ENCODE measurements at regions not wholly inside any gene's neighbourhood (a gene's known extent, or its start where the extent isn't known, plus 50 kb on each side); places are given as distances from the start of the nearest gene placed in this dataset.
"Not testable (repeated sequence)": the region's sequence is repeated elsewhere in the genome, so short reads cannot be mapped to it uniquely, and the experiment has no call there.

DNA sequence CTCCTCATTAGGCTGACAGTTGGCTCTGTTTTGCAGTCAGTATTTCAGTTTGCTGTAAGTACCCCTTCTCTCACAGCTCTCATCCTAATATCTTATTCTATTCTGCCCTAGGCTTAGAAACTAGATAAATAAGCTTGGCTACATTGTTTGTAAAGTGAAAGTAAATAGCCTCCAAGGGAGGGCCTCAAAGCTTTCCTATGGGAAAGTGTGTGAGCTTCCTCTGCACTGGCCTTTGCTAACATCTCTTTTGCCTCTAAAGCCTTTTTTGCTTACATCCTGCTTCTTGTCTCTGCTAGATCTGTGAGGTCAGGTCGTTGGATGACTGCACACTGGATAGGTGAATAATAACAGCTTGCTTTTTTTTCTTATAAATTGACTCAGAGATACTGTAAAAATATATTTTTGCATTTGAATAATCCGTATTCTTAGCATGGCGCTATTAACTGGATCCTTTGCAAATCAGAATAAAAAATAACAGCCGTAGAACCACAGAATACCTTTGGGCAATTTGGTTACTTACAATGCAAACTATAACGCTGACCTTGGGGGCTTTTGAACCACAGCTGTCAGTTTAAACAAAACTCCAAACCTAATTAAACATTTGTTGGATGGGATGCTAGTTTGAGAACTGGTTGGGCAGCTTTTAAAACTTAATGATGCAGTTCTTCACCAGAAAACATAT is 55.1 kb downstream of the TTC6 start:
- no peak for DNase-seq

DNA sequence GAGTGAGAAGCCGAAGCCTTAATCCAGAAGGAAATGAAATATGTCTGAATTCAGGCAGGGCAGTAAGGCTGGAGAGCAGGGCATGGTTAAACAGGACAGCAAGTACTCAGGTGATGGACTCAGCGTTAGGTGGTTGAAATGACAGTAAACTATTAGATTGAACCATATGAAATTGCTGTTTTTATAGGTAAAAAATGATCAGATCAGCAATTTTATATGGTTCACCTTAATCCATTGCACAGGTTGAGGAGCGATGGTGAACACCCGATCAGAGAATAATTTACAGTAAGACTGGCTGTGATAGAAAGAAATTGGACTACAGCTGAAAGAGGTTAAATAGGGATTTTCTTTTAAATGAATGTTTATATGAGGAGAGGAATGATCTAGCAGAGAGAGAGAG is 56.6 kb downstream of the TTC6 start:
- DNase-seq: no peak

DNA sequence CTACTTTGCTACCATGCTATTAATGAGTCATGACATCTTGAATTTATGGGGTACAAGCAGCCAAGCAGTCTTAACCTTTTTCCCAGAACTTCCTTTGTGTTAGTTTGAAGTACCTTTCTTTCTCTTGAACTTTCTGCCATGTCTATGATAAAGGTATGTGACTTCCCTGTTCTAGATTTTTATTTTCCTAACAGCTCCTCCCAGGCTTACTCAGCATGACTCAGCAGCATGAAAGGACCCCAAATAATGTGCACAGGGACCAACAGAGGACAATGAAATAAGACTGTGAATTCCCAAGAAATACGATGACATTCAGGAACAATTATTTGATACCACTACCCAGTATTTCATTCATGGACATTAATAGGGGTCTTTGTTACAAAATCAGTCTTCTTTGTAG is 60.0 kb downstream of the TTC6 start:
- peak; percentile 22 for DNase-seq

DNA sequence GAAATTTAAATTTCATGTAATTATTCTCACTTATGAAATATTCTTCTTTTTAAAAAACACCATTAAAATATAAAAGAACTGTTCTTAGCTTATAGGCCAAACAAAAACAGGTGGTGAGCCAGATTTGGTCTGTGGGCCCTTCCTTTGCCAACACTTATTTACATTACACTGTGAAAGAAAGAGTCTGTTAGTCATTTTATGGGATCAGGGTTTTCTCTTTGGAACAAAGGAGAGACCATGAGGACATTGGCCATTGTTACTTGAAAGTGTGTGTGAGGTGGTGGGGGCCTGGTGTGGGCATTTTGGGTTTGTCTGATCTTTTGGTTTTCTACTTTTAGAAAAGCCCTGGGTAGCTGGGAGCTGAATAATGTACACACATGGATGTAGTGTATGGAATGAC is 62.7 kb downstream of the TTC6 start:
- DNase-seq: no peak

DNA sequence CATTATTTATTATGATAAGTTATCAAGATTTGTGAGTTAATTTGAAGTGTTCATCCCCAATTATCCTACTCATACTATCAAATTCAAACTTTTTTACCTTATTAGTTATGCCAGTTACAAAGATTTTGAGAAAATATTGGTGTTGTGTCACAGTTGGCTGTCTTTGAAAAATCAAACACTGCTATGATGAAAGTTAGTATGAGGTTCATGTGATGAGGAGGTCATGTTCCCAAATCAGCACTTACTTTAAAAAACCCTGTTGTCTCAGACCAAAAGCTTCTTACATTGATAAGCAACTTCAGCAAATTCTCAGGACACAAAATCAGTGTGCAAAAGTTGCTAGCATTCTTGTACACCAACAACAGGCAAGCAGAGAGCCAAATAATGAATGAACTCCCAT is 68.1 kb downstream of the TTC6 start:
- DNase-seq: no peak

DNA sequence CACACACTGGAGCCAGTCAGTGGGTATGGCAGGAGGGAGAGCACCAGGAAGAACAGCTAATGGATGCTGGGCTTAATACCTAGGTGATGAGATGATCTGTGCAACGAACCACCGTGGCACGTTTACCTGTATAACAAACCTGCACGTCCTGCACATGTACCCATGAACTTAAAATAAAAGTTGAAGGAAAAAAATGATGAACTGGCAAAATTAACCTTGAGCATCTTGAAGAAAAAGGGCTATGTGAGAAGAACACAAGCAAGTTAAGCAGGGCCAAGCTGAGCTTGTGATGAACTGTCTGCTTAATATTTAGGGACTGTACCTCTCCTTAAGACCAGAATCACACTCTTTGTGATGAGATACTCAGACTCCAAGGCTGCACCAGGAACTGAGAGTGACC is 70.0 kb downstream of the TTC6 start:
- no peak for DNase-seq

DNA sequence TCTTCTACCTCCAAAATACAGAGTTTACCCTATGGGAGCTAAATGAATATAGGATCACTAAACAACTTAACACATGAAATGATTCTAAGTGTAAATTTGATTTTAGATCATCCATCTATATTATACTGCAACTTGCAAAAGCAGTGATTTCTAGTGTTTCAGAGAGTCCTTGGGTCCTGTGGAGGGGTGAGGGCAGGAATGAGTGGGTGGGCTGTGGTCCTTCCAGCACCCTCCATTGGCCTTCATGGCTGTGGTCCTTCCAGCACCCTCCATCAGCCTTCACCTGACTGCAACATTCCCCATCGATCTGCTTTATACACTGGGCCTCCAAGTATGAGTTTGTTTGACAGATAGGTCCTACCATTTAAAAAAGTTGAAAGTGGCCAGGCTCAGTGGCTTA is 70.5 kb downstream of the TTC6 start:
- DNase-seq: no peak

DNA sequence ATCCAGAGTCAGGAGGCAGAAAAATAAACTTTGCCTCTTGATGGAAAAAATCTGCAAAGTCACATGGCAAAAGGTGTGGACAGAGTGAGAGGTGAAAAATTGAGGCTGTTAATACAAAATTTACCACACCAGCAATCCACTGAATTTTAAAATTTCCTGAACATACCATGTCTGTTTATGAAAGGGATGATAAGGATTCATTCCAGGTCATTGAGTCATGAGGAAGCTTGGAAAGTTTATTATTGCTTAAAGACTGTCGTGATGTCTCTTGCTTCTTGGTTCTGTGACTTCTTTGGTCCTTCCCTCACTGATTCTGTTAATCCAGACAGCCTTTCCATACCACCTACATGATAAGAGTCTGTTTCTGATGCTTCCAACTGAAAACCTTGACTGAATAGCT is 73.2 kb downstream of the TTC6 start:
- DNase-seq: peak; percentile 47

DNA sequence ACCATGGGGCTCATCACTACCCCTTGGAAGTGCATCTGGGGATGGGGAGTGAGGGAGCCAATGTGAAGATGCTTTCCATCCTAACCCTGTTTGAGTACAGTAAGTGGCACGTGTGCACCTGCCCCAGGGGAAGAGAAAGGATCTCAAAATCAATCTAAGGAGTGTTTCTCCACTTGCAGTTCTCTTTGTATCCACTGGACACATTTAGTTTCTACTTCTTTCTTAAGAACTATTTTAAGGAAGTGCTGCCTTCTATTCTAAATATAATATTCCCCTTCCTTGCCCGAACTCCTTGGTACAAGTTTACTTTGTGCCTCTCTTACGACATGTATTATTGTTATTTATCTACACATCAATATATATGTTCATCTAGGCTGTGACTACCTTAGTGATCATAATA is 73.8 kb downstream of the TTC6 start:
- no peak for DNase-seq

DNA sequence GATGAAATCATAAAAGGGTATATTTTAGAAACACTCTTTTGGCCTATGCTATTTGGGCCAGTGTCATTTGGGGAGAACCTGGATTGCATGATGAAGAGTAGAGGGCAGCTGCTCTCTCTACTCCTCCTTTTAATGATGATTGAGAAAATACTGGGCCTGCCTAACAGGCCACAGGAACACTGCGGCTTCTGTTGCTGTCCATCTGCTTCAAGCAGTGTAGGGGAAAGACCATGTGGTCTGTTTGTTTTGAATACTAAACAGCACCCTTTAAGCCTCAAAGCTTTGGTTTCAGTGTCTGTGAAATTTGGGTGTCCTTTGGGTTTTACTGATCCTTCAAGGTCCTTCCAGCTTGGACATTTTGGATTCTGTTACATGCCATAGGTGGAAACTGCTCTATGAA is 78.0 kb downstream of the TTC6 start:
- DNase-seq: no peak

DNA sequence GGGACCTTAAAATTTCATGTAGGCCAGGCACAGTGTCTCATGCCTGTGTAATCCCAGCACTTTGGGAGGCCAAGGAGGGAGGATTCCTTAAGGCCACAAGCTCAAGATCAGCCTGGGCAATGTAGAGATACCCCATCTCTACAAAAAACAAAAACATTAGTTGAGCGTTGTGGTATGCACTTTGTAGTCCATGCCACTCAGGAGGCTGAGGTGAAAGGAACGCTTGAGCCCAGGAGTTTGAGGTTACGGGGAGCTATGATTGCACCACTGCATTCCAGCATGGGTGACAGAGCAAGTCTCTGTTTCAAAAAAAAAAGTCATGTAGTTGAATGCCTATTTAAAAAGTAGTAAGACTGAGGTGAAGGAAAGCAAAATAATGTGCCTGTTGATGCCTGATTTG is 83.5 kb downstream of the TTC6 start:
- DNase-seq: peak; percentile 25

DNA sequence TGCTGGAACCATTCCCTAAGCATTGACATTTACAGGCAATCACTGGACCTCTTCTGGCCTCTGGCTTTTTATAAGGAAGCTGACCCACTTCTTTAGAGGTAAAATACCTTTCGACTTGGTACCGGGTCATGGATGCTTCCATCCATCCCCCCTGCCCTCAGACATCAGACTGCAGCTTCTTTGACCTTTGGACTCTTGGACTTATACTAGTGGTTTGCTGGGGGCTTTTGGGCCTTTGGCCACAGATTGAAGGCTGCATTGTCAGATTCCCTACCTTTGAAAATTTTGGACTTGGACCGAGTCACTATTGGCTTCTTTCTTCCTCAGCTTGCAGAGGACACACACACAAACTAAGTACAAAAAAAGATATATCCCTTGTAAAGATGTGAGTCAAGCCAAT is 86.1 kb downstream of the TTC6 start:
- no peak for DNase-seq

DNA sequence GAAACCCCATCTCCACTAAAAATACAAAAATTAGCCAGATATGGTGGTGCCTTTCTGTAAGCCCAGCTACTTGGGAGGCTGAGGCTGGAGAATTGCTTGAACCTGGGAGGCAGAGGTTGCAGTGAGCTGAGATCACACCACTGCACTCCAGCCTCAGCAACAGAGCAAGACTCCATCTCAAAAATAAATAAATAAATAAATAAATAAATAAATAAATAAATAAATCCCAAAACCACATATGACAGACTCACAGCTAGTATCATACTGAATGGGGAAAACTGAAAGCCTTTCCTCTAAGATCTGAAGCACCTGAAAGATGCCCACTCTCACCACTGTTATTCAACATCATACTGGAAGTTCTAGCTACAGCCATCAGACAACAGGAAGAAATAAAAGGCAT is 97.3 kb downstream of the TTC6 start:
- not testable (repeated sequence) for DNase-seq

DNA sequence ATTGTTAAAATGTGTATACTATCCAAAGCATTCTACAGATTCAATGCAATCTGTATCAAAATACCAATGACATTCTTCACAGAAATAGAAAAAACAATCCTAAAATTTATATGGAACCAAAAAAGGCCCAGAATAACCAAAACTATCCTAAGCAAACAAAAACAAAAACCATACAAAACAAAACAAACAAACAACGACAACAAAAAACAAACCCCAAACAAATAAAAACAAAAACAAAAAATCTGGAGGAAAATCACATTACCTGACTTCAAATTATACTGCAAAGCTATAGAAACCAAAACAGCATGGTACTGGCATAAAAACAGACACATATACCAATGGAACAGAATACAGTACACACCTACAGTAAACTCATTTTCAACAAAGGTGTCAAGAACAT is 98.0 kb downstream of the TTC6 start:
- DNase-seq: not testable (repeated sequence)

DNA sequence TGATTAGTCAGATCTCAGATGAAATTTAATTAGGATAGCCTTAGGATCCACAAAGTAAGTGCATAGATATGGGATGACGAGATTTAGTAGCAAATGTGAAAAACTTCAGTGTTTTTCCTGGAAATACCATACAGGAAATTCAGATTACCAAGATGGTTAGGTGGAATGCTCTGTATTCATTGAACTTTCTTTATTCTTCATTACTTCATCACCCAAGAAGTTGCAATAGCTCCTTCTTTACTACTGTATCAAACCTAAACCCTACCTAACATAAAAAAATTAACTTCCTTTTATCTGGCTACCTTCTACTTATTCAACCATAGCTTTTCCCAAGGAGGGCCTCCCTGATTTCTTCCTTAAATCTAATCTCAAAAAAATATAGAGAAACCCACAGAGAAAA is 100.4 kb downstream of the TTC6 start:
- no peak for DNase-seq

DNA sequence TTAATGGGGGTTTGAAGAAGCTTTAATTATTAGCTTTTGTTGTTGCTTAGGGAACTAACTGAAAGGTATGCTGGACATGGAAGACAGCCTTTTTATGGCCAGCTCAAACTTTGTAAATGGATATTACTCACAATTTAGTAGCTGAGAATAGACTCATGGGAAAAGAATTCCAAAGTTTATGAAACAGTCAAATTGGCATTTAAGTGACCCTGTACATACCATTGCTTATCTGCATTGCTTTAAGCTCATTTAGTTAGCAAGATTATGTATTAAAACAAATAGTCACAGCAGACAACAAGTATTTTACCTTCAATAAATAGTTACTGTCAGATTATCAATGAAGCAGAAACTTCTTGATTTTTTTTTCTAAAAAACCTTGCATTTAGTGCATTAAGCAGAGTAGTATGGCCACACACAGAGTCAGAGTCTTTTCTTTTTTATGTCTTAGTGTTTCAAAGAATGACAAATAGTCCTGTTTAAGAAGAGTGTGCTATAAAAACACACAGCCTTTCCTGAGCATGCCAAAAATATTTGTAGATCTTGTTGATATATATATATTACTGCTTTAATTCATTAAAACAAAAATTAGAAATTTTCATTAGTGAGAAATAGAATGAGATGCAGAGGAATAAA is 102.2 kb downstream of the TTC6 start:
- DNase-seq: peak; percentile 79

DNA sequence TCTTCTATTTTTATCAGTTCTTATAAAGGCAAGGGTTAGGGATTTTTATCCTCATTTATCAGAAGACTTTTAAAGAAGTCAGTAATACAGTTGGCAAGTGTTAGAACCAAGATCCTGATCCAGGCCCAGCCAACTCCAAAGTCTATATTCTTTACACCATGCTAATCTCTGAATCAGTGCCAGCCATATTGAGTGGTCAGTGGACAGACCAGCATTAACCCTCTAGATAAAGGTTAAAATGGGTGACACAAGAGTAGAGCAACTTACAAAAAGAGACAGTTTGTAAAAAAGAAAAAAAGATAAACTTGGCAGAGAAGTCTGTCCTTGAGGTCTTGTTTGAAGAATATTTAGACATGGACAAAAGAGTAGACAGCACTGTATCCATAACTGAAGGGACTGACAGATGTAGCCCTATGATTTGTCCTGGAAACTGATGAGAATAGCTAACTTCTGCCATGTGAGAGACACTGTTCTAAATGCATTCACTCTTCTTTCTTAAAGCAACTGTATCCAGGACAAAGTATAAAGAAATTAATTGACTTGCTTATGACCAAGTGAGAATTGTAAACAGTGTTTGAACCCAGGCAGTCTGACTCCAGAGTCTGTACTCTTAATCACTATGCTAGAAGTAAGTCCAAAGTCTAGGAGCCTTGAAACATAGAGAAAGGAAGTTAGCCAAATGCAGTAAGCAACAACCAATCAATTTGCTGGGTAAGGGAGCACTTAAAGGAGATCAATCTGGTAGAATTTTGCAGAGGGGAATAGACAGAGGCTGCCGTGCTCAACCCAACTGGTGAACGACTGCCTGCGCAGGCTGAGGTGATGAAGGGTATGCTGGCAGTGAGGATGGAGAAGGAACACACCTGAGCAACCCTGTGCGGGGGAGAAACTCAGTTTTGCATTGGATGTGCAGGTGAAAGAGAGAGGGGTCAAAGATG is 103.7 kb downstream of the TTC6 start:
- DNase-seq: no peak

DNA sequence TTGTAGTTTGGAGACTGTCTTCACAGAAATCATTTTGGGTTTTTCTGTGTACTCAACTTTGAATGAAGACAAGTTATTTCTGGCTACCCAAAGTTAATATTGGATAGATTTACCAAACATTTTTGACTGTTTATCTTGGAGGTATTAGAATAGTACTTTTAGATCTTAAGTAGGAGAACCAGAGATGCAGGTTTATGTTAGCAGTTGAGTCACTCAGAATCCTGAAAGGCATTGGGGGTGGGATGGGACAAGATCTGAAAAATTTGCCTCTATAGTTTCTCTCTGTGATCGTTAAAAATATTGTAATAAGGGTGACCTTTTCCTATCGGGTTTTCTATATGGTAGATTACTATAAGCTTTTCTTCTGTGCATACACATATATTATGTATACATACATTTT is 112.3 kb downstream of the TTC6 start:
- DNase-seq: peak; percentile 6

DNA sequence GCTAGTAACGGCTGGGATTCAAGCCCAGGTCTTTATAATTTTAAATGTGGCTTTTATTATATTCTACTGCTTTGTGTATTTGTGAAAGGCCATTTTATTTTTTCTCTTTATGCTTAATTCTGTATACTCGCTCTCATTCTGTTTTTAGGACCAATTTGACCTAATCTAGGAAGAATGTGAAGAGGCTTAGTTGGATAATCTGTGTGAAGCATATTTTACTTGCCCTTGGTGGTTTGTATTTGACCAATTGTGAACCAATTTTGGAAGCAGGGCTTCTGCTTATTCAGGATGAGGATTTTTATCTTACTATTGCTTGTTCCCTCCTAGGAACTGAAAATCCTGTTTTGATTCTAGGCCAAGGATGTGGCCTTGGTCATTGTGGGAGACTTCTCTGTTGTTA is 113.1 kb downstream of the TTC6 start:
- peak; percentile 40 for DNase-seq

DNA sequence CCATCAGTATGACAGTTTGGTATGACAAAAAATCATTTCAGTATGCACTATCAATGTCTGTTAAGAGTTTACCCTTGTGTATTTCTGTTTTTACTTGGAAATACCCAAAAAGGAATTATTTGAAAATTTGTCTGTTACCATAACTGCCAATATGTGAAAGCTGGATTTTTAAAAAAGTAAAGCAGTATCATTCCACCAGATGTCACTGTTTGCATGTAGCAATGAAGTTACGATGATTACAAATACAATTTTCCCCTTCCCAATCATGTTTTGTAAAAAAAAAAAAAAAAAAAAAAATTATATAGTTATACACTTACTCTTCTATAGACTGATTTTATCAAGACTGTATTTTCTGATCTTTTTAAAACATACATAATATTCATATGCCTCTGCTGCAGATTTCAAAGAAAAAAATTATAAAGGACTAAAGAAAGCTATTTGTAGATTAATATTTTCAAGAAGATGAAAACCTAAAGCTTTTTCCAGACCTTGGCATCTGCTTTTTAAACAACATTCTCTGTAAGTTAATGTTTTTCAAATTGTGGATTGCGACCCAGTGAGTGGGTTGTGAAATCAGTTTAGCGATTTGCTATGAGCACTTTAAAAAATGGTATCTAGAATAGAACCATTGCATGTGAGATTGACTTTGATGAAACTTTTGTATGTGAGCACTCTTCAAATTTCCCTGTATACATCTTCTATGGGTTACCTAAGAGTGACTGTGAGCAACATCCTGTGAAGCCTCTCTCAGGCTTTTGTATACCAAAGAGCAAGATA is 114.2 kb downstream of the TTC6 start:
- peak; percentile 32 for DNase-seq

DNA sequence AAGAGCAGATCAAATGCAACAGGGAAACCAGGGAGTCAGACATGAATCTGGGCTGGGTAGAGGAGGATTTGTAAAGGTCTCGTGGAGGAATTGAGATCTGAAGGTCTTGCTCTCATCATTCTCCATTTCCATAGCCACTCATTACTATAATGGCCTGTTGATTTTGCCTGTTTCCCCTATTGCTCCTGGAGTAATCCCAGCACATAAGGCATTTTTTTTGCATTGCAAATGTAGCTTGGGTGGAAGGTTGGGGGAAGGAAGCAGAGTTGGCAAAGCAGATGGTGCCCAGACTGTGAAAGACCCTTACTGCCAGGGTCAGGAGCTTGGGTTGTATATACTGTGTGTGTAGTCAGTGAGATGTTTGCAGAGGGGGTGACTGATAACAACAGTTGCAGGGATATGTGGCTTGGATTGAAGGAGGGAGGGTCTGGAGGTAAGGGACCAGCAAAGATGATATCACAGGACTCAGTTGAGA is 116.0 kb downstream of the TTC6 start:
- DNase-seq: no peak

DNA sequence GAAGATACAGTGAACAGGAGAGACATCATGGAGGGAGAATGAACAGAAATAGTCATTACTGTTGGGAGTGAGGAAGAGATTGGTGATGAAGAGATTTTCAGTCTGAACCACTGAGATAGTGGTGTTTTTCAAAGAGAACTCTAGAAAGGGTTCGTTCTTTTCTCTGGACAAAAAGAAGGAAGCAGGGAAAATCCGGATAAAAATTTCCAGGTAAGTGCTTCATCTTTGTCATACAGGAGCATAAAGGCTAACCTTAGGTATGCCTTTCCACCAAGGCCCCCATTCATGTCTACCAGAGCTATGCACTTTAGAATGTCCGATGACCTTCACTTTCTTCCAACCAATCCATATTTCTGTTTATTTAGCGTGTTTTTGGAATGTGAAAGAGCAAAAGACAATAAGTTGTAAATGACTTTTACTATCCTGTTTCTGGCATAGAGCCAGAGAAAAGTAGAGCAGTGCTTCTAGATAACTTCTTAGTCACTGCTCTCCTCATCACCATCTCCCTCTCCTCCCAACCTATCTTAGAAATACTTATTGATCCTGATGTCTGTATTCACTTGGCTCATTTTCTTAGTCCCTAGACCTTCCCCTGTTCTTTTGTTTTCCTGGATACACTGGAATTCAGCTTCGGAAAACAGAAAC is 116.5 kb downstream of the TTC6 start:
- no peak for DNase-seq

DNA sequence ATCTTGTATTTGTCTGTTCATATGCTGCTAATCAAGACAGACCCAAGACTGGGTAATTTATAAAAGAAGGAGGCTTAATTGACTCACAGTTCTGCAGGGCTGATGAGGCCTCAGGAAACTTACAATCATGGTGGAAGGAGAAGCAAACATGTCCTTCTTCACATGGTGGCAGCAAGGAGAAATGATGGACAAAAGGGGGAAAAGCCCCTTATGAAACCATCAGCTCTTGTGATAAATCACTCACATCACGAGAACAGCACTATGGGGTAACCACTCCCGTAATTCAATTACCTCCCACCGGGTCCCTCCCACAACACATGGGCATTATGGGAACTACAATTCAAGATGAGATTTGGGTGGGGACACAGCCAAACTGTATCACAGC is 117.0 kb downstream of the TTC6 start:
- DNase-seq: not testable (repeated sequence)
